HFFc6 (cell line): ENCODE measurements at regions not wholly inside any gene's neighbourhood (a gene's known extent, or its start where the extent isn't known, plus 50 kb on each side); places are given as distances from the start of the nearest gene placed in this dataset.

ENCODE experiments used
- DNase-seq: peaks from one replicate; pipeline ENCODE4 v3.0.0-alpha.2; 2018
- H3K27ac Mint-ChIP-seq: 2 replicates; pipeline ENCODE4 v1.8.0; 2020; ENCODE audit warnings: mild to moderate bottlenecking, mixed read lengths
- H3K27me3 Mint-ChIP-seq: 2 replicates; pipeline ENCODE4 v1.8.0; 2021; ENCODE audit warnings: mild to moderate bottlenecking, moderate library complexity, mixed read lengths; ENCODE audit not compliant: insufficient read depth
- H3K36me3 Mint-ChIP-seq: 2 replicates; pipeline ENCODE4 v1.8.0; 2021; ENCODE audit warnings: low read depth, mixed read lengths
- H3K4me1 Mint-ChIP-seq: 2 replicates; pipeline ENCODE4 v1.8.0; 2020; ENCODE audit warnings: low read depth, mixed read lengths
- H3K4me3 Mint-ChIP-seq: 2 replicates; pipeline ENCODE4 v1.8.0; 2020; ENCODE audit warnings: mild to moderate bottlenecking, moderate library complexity, mixed read lengths
- H3K9me3 Mint-ChIP-seq: 2 replicates; pipeline ENCODE4 v1.8.0; 2020; ENCODE audit warnings: mild to moderate bottlenecking, mixed read lengths
- TF ChIP-seq, protein P1 (sequence below): fragments of 200-600 bp; sonication (generic); IDR thresholded peaks from 2 replicates; pipeline ENCODE4 v1.5.0; 2021; ENCODE audit warnings: antibody characterized with exemption, mild to moderate bottlenecking

DNA sequence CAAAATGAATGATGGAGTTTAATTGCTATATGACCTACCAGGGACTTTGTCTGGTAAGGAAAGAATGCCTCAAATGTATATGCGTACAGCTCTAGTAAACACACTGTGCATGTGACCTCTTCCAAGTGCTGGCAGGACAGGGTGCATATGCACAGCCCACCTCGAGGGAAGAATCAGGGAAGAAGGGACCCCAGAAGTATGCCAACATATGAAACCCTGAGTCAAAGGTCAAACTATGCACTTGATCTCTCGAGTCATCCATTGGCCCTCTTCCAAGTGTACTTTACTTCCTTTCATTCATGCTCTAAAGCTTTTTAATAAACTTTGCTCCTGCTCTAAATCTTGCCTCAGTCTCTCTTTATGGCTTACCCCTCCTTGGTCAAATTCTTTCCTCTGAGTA is 804.6 kb upstream of the COX7C start:
- peaks cover 31% of the 10 kb centered on the region for H3K9me3 Mint-ChIP-seq
- no peak for DNase-seq
- H3K36me3 Mint-ChIP-seq = no peaks in the 10 kb centered on the region
- TF ChIP-seq, protein P1, sequence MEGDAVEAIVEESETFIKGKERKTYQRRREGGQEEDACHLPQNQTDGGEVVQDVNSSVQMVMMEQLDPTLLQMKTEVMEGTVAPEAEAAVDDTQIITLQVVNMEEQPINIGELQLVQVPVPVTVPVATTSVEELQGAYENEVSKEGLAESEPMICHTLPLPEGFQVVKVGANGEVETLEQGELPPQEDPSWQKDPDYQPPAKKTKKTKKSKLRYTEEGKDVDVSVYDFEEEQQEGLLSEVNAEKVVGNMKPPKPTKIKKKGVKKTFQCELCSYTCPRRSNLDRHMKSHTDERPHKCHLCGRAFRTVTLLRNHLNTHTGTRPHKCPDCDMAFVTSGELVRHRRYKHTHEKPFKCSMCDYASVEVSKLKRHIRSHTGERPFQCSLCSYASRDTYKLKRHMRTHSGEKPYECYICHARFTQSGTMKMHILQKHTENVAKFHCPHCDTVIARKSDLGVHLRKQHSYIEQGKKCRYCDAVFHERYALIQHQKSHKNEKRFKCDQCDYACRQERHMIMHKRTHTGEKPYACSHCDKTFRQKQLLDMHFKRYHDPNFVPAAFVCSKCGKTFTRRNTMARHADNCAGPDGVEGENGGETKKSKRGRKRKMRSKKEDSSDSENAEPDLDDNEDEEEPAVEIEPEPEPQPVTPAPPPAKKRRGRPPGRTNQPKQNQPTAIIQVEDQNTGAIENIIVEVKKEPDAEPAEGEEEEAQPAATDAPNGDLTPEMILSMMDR = no peak
- no peaks in the 10 kb centered on the region; the same call in 1 of the 2 replicates for H3K27me3 Mint-ChIP-seq
- H3K4me1 Mint-ChIP-seq = no peaks in the 10 kb centered on the region
- H3K27ac Mint-ChIP-seq = no peak overlapping the region
- no peak overlapping the region for H3K4me3 Mint-ChIP-seq

DNA sequence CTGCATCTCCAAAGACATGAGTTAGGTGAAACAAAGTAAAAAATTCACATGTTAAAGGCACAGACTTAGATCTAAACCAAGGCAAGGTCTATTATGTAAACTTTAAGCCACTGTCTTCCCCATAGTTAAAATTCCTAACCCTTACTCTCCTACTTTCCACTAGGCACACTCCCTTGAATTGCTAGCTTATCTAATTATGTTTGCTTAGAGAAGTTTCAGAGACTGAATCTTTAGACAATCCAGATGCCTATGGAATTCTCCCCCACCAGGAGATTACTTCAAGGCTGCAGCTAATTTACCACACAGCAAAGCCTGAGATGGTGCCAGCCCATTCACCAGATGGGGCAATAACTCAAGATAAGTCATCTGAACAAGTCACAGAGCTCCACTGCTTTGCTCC is 803.1 kb upstream of the COX7C start:
- Mint-ChIP-seq H3K9me3 (peaks cover 30% of the 10 kb centered on the region), H3K27me3 (no peaks in the 10 kb centered on the region; the same call in 1 of the 2 replicates), H3K4me1 (no peaks in the 10 kb centered on the region), H3K27ac (no peak overlapping the region), H3K4me3 (no peak overlapping the region), H3K36me3 (no peaks in the 10 kb centered on the region)
- DNase-seq = no peak
- TF ChIP-seq, protein P1 = no peak

DNA sequence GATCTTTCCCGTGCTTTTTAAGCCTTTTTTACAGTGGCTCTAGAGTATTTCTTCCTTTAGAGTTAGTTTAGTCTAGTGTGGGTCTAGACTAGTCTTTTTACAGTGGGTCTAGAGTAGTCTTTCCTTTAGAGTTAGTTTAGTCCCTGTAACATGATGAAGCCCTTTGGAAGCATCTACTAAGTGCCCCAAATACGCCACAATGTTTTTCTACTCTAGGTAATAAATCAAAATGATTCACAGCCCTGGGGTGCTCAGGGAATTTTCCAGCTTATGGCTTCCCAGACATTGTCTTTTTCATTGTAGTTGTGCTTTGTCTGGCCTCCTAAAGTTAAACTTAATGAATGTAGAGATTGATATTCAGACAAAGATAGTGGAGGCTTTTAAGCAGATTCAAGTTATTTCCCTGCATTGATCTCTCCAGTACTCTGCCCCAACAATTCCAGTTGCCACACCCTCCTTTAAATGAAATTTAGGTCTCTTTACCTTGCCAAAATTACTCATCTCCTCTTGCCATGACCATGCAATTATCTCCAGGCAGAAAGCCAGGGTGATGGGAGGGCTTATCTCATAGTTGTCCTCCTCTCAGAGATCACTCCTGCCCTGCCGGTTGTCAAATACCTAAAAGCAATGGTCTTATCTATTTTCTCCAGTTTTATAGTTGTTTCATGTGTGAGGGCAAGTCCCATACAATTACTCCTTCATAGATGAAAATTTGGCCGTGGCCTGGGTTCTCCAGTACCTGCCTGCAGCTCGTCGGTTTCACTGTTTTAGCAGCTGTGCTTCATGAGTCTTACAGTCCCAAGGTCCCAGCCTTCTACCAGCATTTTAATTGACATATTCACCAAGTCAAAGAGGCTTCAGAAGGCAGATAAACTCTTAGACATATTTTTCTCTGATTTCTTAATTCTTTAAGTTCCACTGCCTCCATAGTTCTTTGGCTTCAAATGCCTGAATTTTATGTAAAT is 794.0 kb upstream of the COX7C start:
- TF ChIP-seq, protein P1 = no peak
- peaks cover 9% of the 10 kb centered on the region for H3K9me3 Mint-ChIP-seq
- no peak overlapping the region for H3K27ac Mint-ChIP-seq
- no peak for DNase-seq
- no peaks in the 10 kb centered on the region for H3K36me3 Mint-ChIP-seq
- no peaks in the 10 kb centered on the region for H3K4me1 Mint-ChIP-seq
- no peak overlapping the region for H3K4me3 Mint-ChIP-seq
- H3K27me3 Mint-ChIP-seq = no peaks in the 10 kb centered on the region

DNA sequence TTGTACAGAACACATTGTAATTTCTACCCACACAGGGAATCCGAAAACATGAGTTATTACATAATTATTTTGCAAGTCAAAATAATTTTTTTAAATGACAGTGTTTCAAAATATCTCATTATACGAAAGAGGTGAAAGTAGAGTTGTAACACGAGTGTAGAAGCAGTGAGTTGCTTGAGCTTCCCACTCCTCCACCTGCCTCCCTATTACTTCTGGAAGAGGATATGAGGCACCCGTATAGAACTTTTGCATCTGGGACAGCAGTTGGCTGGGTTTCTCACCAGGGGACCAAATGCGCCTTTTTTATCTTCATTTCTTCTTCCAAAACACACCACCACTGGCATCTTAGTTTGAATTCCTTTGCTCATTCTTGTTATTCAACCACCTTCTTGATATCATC is 779.0 kb upstream of the COX7C start:
- TF ChIP-seq, protein P1 = no peak
- Mint-ChIP-seq H3K4me3 (no peak overlapping the region), H3K27me3 (no peaks in the 10 kb centered on the region), H3K27ac (no peak overlapping the region), H3K4me1 (no peaks in the 10 kb centered on the region), H3K9me3 (peaks cover 30% of the 10 kb centered on the region), H3K36me3 (no peaks in the 10 kb centered on the region)
- no peak for DNase-seq

DNA sequence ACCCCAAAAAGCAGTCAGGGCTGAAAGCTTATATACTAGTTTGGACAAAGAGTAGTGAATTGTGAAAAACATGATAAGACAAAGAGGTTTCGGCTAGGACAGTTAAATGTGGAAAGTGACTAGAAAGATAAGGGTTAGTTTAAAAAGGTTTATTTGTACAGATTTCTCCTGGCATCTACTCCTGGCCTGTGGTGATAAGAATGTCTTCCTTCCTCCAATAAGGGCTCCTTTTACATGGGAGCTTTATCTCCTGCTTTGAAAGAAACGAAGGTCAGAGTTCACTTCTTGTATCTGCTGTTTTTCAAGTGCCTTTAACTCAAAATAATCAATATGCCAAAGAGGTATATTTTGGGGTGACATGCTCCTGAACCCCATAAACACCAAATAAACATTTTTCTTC is 776.1 kb upstream of the COX7C start:
- Mint-ChIP-seq H3K27ac (no peak overlapping the region), H3K36me3 (no peaks in the 10 kb centered on the region), H3K4me1 (no peaks in the 10 kb centered on the region), H3K4me3 (no peak overlapping the region), H3K9me3 (peaks cover 32% of the 10 kb centered on the region), H3K27me3 (no peaks in the 10 kb centered on the region)
- no peak for DNase-seq
- TF ChIP-seq, protein P1 = no peak
